AG04449 (cell line): ENCODE measurements at regions not wholly inside any gene's neighbourhood (a gene's known extent, or its start where the extent isn't known, plus 50 kb on each side); places are given as distances from the start of the nearest gene placed in this dataset.

Experiments used
- CTCF ChIA-PET: fragments of 350-600 bp; formaldehyde crosslinking; extraction: SDS; loops from one replicate; lab custom pipeline; 2021; ENCODE audit warnings: antibody characterized with exemption; lab: Yijun Ruan, JAX
- POLR2A ChIA-PET: fragments of 400-600, 350-600 bp; formaldehyde crosslinking; extraction: SDS; loops from one replicate; lab custom pipeline; 2020; ENCODE audit warnings: antibody characterized with exemption, inconsistent platforms; lab: Yijun Ruan, JAX
- DNase-seq: peaks from one replicate; pipeline ENCODE4 v3.0.0-alpha.2; 2010; ENCODE audit warnings: low read depth, low spot score
- H3K4me3 ChIP-seq: 2 replicates; pipeline ENCODE4 v1.5.1; 2011; ENCODE audit warnings: low read depth, mild to moderate bottlenecking, control low read depth, low read length
- TF ChIP-seq, protein P1 (sequence below): IDR thresholded peaks from one replicate; pipeline ENCODE4 v1.5.1; 2011; ENCODE audit warnings: mild to moderate bottlenecking, moderate library complexity, low read length, control low read depth, inconsistent platforms; ENCODE audit not compliant: insufficient read depth; ENCODE audit errors: missing control alignments

GRCh38 chr21:20424943-20425342 lies 573.3 kb upstream of the NCAM2 start:
- POLR2A ChIA-PET, result no interaction called here
- TF ChIP-seq, protein P1, sequence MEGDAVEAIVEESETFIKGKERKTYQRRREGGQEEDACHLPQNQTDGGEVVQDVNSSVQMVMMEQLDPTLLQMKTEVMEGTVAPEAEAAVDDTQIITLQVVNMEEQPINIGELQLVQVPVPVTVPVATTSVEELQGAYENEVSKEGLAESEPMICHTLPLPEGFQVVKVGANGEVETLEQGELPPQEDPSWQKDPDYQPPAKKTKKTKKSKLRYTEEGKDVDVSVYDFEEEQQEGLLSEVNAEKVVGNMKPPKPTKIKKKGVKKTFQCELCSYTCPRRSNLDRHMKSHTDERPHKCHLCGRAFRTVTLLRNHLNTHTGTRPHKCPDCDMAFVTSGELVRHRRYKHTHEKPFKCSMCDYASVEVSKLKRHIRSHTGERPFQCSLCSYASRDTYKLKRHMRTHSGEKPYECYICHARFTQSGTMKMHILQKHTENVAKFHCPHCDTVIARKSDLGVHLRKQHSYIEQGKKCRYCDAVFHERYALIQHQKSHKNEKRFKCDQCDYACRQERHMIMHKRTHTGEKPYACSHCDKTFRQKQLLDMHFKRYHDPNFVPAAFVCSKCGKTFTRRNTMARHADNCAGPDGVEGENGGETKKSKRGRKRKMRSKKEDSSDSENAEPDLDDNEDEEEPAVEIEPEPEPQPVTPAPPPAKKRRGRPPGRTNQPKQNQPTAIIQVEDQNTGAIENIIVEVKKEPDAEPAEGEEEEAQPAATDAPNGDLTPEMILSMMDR, result no peak
- DNase-seq, result no peak
- H3K4me3 ChIP-seq, result no peak overlapping the region
- CTCF ChIA-PET, result no interaction called here

- TF ChIP-seq, protein P1, result no peak
- POLR2A ChIA-PET, result no interaction called here
- no peak for DNase-seq
- CTCF ChIA-PET, result no interaction called here
- H3K4me3 ChIP-seq, result no peak overlapping the region
Measured at GRCh38 chr21:20425856-20426255, 572.4 kb upstream of the NCAM2 start.

- DNase-seq, result no peak
- CTCF ChIA-PET, result no interaction called here
- H3K4me3 ChIP-seq, result no peak overlapping the region
- POLR2A ChIA-PET, result no interaction called here
- TF ChIP-seq, protein P1, result no peak
Measured at GRCh38 chr21:20440338-20440737, 557.9 kb upstream of the NCAM2 start.

- no peak overlapping the region for H3K4me3 ChIP-seq
- TF ChIP-seq, protein P1, result no peak
- CTCF ChIA-PET, result no interaction called here
- POLR2A ChIA-PET, result no interaction called here
- DNase-seq, result no peak
Measured at GRCh38 chr21:20443558-20444155, 554.6 kb upstream of the NCAM2 start.

DNA sequence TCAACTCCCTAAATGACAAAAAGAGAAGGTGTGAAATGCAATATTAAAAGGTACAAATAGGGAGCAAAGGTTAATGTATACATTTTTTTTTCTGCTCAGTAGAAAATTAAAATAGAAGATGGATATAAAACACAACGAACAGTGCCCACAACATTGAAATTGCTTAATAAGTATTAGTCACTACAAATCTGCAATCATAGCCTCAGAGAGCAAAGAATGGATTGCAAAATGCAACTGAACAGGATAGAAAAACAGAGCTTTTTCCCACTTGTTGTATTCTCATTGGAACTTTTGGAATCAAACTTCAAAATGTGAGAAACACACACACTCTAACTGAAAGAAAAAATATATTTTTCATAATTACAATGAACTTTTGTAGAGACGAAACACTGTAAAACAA lies 552.2 kb upstream of the NCAM2 start:
- CTCF ChIA-PET, result no interaction called here
- no peak for DNase-seq
- TF ChIP-seq, protein P1, result no peak
- POLR2A ChIA-PET, result no interaction called here
- no peak overlapping the region for H3K4me3 ChIP-seq

DNA sequence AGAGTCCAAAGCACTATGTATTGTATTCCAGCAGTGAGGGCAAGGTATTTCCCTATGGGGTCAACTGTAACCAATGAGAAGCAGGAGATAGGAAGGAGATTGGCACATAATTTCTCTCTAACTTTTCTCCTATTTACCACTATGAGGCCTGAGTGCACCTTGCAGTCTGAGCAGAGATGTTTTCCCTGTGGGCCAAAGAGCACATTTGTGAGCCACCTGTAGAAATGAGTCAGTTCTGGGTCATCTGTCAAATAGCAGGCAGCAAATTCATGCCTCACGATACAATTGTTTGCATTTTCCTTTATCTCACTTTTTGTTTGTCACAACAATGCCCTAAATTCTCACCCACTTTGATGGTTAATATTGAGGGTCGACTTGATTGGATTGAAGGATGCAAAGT lies 547.2 kb upstream of the NCAM2 start:
- TF ChIP-seq, protein P1, result no peak
- POLR2A ChIA-PET, result no interaction called here
- H3K4me3 ChIP-seq, result no peak overlapping the region
- CTCF ChIA-PET, result no interaction called here
- no peak for DNase-seq
